Peyer's patch (tissue), 4 donors: ENCODE measurements at regions not wholly inside any gene's neighbourhood (a gene's known extent, or its start where the extent isn't known, plus 50 kb on each side); places are given as distances from the start of the nearest gene placed in this dataset.

Experiments used
- POLR2A ChIP-seq, 2 donors: fragments of 450-650 bp; IDR thresholded peaks; one replicate each; pipeline ENCODE4 v1.5.1; 2017; ENCODE audit warnings: antibody characterized with exemption in 2 of 2, mild to moderate bottlenecking in 2 of 2, moderate library complexity in 2 of 2
- TF ChIP-seq, protein P1 (sequence below), 6 experiments: fragments of 450-650 bp in 4 of 6; fragments of 200-600 bp in 2 of 6; sonication (generic) in 1 of 6; IDR thresholded peaks; one replicate each; pipeline ENCODE4 v1.5.1; 2017 to 2019; ENCODE audit warnings: antibody characterized with exemption in 6 of 6, mild to moderate bottlenecking in 3 of 6, moderate library complexity in 1 of 6

DNA sequence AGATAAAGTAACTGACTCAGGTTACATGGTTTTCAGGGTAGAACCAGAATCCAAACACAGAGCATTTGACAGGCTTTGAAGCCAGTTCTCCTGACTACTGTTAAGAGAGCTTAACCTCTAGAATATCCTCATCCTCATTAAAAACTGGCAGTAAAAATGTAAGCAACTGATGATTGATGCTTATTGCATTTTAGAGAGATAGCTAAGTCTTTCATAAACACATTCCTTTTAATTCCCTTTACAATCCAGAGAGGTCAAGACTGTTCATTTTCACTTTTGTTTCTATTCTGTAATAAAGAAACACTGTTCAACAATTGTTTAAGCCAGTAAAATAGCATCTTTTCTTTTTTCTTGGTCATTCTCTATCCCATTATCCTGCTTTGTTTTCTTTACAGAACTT lies 53.9 kb upstream of the RAB27B start:
- TF ChIP-seq, protein P1, sequence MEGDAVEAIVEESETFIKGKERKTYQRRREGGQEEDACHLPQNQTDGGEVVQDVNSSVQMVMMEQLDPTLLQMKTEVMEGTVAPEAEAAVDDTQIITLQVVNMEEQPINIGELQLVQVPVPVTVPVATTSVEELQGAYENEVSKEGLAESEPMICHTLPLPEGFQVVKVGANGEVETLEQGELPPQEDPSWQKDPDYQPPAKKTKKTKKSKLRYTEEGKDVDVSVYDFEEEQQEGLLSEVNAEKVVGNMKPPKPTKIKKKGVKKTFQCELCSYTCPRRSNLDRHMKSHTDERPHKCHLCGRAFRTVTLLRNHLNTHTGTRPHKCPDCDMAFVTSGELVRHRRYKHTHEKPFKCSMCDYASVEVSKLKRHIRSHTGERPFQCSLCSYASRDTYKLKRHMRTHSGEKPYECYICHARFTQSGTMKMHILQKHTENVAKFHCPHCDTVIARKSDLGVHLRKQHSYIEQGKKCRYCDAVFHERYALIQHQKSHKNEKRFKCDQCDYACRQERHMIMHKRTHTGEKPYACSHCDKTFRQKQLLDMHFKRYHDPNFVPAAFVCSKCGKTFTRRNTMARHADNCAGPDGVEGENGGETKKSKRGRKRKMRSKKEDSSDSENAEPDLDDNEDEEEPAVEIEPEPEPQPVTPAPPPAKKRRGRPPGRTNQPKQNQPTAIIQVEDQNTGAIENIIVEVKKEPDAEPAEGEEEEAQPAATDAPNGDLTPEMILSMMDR (IDR thresholded peaks at IDR 0.05): no peak
- no peak for TF ChIP-seq POLR2A (IDR thresholded peaks at IDR 0.05)
